HL-60/S4 (cell line): ENCODE measurements at regions not wholly inside any gene's neighbourhood (a gene's known extent, or its start where the extent isn't known, plus 50 kb on each side); places are given as distances from the start of the nearest gene placed in this dataset.
"Not testable (repeated sequence)": the region's sequence is repeated elsewhere in the genome, so short reads cannot be mapped to it uniquely, and the experiment has no call there.

Source experiments
- in situ Hi-C: fragments of 300-500 bp; cut with MboI; formaldehyde crosslinking; loops from 2 replicates; pipeline ENCODE4 v1.14.3; 2022; ENCODE audit warnings: low sequenced_read_pairs

GRCh38 chr18:66900837-66901236, 296.9 kb upstream of the CDH19 start:
- in situ Hi-C loops: no loop called here

GRCh38 chr18:66895631-66896030, 291.7 kb upstream of the CDH19 start:
- in situ Hi-C loops: no loop called here

GRCh38 chr18:66894851-66895250, 291.0 kb upstream of the CDH19 start:
- in situ Hi-C loops: no loop called here

- in situ Hi-C loops: not testable (repeated sequence)
These were observed 288.5 kb upstream of the CDH19 start for GRCh38 chr18:66892388-66892787.

- in situ Hi-C loops: no loop called here
These were observed 271.1 kb upstream of the CDH19 start for GRCh38 chr18:66874812-66875474.

GRCh38 chr18:66874375-66874774, 270.5 kb upstream of the CDH19 start:
- in situ Hi-C loops: no loop called here

GRCh38 chr18:66873899-66874298, 270.0 kb upstream of the CDH19 start:
- in situ Hi-C loops: no loop called here

GRCh38 chr18:66872277-66872676, 268.4 kb upstream of the CDH19 start:
- in situ Hi-C loops: no loop called here

GRCh38 chr18:66867653-66868052, 263.8 kb upstream of the CDH19 start:
- in situ Hi-C loops: no loop called here

GRCh38 chr18:66866427-66866940, 262.6 kb upstream of the CDH19 start:
- in situ Hi-C loops: not testable (repeated sequence)

- in situ Hi-C loops: no loop called here
These were observed 234.6 kb upstream of the CDH19 start for GRCh38 chr18:66838340-66838987.

GRCh38 chr18:66833646-66834045, 229.8 kb upstream of the CDH19 start:
- in situ Hi-C loops: no loop called here

GRCh38 chr18:66826211-66826610, 222.3 kb upstream of the CDH19 start:
- in situ Hi-C loops: no loop called here

- in situ Hi-C loops: no loop called here
These were observed 221.5 kb upstream of the CDH19 start for GRCh38 chr18:66825347-66825746.

GRCh38 chr18:66819235-66819634, 215.3 kb upstream of the CDH19 start:
- in situ Hi-C loops: no loop called here

GRCh38 chr18:66813138-66813537, 209.2 kb upstream of the CDH19 start:
- in situ Hi-C loops: no loop called here

GRCh38 chr18:66795051-66795450, 191.2 kb upstream of the CDH19 start:
- in situ Hi-C loops: no loop called here

- in situ Hi-C loops: no loop called here
These were observed 188.6 kb upstream of the CDH19 start for GRCh38 chr18:66792466-66792865.

- in situ Hi-C loops: no loop called here
These were observed 176.7 kb upstream of the CDH19 start for GRCh38 chr18:66780609-66781008.

GRCh38 chr18:66778048-66778447, 174.2 kb upstream of the CDH19 start:
- in situ Hi-C loops: no loop called here

GRCh38 chr18:66769375-66769774, 165.5 kb upstream of the CDH19 start:
- in situ Hi-C loops: no loop called here

- in situ Hi-C loops: no loop called here
These were observed 160.3 kb upstream of the CDH19 start for GRCh38 chr18:66764230-66764629.

GRCh38 chr18:66761166-66761565, 157.3 kb upstream of the CDH19 start:
- in situ Hi-C loops: no loop called here
